ENCODE measurements at regions not wholly inside any gene's neighbourhood (a gene's known extent, or its start where the extent isn't known, plus 50 kb on each side); places are given as distances from the start of the nearest gene placed in this dataset.
"Not testable (repeated sequence)": the region's sequence is repeated elsewhere in the genome, so short reads cannot be mapped to it uniquely, and the experiment has no call there.

DNA sequence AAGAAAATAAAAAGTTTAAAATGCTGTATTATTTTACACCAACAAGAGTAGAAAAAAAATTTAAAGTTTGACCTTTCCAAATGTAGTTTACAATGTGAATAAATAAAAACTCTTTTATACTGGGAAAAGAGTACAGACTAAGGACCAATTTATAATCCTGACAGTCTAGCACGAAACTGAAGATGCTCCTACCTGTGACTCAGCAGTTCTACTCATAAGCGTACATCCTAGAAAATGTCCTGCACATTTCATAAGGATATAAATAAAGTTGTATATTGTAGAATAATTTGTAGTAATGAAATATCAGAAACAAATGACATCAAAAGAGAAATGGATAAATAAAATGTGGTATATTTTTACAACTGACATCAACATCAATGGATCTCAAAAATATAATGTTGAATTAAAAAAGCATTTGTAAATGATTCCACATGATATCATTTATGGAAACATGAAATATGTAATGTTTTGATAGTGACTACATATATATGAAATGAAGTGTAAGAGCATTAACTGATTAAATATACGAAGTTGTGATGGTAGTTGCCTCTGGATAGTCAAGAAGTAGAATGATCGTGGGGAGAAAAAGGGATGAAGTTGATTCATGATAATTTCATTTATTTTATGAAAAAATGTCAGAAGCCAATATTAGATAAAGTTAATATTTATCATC lies 161.3 kb upstream of the CBLB start:
- no peak for DNase-seq

DNA sequence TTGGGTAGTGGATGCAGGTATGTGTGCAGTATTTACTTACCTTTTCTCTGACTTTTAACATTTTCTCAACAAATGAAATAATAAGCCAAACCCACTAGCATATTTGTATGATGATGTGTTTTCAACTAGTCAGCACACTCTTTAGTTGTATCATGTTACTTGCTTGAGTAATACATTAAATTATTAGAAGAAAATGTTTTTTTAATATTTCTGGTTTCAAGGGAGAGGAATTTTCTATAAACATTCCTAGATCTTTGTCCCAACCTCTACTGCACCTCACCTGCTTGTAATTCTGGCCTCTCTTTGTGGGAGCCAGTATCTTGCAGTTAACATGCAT lies 161.8 kb upstream of the CBLB start:
- no peak for DNase-seq

GRCh38 chr3:106032479-106032878 lies 163.7 kb upstream of the CBLB start:
- no peak for DNase-seq

DNA sequence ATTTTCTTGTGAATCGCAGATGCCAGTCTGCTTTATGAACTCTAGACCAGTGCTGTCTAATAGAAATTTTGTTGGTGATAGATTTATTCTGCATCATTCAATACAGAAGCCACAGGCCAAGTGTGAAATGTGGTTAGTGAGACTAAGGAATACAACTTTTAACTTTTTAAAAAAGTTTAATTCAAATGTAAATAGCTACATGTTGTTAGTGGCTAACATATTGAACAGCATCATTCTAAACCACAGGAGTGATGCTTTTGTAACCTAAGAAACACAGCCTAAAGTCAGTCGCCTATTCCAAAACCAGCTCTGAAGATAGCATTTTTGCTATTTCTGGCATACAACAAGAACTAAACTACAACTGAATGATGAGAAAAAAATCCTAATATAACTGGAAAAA lies 164.8 kb upstream of the CBLB start:
- no peak for DNase-seq

- DNase-seq, result no peak
These were observed 165.5 kb upstream of the CBLB start for GRCh38 chr3:106034313-106034712.

GRCh38 chr3:106035619-106036018 lies 166.8 kb upstream of the CBLB start:
- no peak for DNase-seq

DNA sequence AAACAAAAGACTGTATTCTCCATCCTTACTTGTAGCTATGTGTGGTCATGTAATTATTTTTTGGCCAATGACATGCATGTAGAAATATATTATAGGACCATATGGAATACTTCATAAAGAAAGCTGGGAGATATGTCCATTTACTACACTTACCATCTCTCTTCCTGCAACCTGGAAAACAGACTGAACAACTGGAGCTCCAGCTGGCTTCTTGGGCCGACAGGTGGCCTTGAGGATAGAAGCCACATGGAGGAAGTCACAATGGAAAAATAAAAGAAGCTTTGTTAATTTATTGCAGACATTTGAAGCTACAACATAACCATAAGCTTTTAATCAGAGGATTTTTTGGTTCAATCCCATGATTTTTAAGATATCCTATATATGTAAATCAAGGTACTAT lies 167.9 kb upstream of the CBLB start:
- no peak for DNase-seq

- DNase-seq, result no peak
These were observed 178.4 kb upstream of the CBLB start for GRCh38 chr3:106047221-106047620.

GRCh38 chr3:106048946-106049481 lies 180.2 kb upstream of the CBLB start:
- DNase-seq, result no peak

- no peak for DNase-seq
These were observed 181.0 kb upstream of the CBLB start for GRCh38 chr3:106049821-106050220.

DNA sequence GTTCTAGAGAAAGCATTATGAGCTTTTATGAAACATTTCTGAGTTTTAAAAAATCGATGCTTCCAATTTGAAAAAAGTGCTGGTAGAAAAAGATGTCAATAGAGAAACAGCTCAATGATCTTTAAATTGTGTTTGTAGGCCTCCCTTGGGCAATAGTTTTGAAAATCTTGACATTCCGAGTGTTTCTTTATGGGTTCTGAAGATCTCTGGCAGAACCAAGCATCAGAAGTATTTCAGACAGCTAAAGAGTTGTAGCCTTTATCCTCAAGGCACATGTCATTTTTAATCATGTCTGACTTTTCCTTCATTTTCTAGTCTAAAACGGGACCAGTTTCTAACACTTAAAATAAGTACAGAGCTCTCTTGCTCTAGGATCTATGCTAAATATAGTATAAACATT lies 188.1 kb upstream of the CBLB start:
- no peak for DNase-seq

GRCh38 chr3:106058475-106058874 lies 189.7 kb upstream of the CBLB start:
- DNase-seq, result no peak

GRCh38 chr3:106059953-106060517 lies 191.2 kb upstream of the CBLB start:
- no peak for DNase-seq

GRCh38 chr3:106063909-106064308 lies 195.1 kb upstream of the CBLB start:
- DNase-seq, result no peak

DNA sequence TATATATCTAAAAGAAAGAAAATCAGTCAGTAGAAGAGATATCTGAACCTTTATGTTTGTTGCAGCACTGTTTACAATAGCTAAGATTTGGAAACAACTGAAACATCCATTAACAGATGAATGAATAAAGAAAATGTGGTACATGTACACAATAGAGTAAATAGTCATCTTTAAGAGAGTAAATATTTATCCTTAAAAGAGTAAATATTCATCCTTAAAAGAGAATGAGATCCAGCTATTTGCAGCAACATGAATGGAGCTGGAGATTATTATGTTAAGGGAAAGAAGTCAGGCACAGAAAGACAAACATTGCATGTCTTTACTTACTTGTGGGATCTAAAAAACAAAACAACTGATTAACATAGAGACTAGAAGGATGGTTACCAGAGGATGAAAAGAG lies 197.0 kb upstream of the CBLB start:
- DNase-seq, result no peak

DNA sequence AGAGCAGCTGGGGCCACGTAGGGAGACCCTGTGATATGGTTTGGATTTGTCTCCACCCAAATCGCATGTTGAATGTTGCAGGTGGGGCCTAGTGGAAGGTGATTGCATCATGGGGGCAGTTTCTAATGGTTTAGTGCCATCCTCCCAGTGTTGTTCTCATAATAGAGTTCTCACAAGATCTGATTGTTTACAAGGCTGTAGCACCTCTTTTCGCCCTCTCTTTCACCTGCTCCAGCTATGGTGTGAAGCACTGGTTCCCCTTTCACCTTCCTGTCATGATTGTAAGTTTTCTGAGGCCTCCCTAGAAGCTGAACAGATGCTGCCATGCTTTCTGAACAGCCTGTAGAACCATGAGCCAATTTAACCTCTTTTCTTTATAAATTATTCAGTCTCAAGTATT lies 198.9 kb upstream of the CBLB start:
- DNase-seq, result no peak

GRCh38 chr3:106068381-106068780 lies 199.6 kb upstream of the CBLB start:
- no peak for DNase-seq

DNA sequence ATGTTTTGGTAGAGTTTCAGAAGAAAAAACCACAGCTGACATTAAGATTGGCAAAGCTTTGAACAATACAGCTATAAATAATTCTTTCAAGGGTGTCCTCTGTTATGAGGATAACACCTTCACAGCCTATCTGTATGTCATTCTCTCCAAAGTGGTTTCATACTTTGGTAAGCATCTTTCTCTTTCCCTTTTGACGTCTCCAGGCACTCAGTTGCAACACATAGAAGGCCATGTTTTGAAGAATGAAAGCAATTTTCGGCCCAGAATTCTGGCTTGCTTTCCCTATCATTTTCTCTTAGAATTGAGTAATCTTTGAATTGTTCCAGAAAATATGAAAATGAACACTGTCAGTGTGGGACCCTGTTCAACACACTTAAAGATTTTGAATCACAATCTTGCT lies 200.0 kb upstream of the CBLB start:
- no peak for DNase-seq

DNA sequence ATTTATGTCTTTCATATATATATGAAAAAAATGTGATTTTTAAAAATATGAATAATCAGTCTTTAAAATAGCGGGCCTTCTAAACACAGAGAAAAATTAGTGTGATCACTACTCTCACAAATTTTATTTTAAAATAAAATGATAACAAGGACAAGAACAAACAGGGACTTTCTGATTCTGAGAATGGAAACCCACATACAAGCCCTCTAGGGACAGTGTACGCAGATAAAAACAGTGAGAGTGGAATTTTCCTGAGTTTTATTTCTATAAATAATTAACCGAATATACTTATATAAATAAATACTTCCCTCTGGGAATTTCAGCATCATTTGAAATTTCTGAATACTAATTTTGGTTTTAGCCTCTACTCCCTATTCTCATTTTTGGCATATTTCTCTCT lies 201.4 kb upstream of the CBLB start:
- DNase-seq, result no peak

GRCh38 chr3:106071306-106071705 lies 202.5 kb upstream of the CBLB start:
- no peak for DNase-seq

- DNase-seq, result not testable (repeated sequence)
These were observed 203.8 kb upstream of the CBLB start for GRCh38 chr3:106072596-106072995.

DNA sequence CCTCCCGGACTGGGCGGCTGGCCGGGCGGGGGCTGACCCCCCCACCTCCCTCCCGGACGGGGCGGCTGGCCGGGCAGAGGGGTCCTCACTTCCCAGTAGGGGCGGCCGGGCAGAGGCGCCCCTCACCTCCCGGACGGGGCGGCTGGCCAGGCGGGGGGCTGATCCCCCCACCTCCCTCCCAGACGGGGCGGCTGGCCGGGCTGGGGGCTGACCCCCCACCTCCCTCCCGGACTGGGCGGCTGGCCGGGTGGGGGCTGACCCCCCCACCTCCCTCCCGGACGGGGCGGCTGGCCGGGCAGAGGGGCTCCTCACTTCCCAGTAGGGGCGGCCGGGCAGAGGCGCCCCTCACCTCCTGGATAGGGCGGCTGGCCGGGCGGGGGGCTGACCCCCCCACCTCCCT lies 205.0 kb upstream of the CBLB start:
- not testable (repeated sequence) for DNase-seq

DNA sequence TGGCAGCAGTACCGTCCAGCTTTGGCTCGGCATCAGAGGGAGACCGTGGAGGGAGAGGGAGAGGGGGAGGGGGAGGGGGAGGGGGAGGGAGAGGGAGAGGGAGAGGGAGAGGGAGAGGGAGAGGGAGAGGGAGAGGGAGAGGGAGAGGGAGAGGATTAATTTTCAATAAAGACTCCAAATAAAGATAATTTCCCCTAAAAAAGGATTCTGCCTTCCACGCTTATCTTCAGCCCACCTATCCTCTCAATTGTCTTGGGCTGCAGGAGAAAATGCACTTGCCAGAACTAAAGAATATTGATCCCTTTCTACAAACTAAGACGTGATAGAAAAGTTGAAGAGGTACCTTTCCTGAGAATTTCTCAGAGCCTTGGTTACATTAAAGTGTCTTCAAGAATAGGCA lies 206.9 kb upstream of the CBLB start:
- not testable (repeated sequence) for DNase-seq

DNA sequence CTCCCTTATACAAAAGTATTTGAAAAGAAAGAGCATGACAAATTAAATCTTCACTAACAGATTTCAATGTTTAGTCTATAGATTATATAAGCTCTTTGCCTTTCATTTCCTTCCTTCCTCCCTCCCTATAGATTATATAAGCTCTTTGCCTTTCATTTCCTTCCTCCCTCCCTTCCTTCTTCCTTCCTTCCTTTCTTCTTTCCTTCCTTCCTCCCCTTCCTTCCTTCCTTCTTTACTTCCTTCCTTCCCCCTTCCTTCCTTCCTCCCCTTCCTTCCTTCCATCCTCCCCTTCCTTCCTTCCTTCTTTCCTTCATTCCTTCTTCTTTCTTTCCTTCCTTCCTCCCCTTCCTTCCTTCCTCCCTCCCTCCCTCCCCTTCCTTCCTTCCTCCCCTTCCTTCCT lies 209.8 kb upstream of the CBLB start:
- DNase-seq, result no peak

DNA sequence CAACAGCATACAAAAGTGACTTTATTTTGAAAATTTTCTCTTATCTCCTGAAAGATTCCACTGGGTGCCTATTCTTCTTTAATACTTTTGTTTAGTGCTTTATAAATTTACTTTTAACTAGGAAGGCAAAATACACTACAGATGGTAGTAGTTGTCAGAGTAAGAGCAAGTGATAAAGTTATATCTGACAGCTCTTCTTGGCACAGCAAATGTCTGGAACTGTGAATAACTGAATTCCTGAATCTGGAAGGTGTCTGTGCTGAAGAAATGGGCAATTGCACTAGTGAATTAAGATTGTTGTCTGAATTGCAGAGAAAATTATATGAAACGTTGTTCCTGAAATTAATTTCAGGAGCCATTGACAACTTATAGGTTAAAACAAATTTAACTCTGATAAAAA lies 213.8 kb upstream of the CBLB start:
- DNase-seq, result no peak
